Stimulated activated naive B cell treated with anti-CD40 and anti-IgM and Interleukin-4, amounts not matched to agents 10 μg/mL and 1 μg/mL and 100 μg/mL, for 72 hours (primary cell): ENCODE measurements at regions not wholly inside any gene's neighbourhood (a gene's known extent, or its start where the extent isn't known, plus 50 kb on each side); places are given as distances from the start of the nearest gene placed in this dataset.
"Not testable (repeated sequence)": the region's sequence is repeated elsewhere in the genome, so short reads cannot be mapped to it uniquely, and the experiment has no call there.

Experiments used
- ATAC-seq, 2 donors: fragments of 150-1000 bp; cut with Tn5 transposase; replicated peaks; 2 replicates each; pipeline ENCODE4 v1.10.0; 2021; ENCODE audit warnings: moderate library complexity in 1 of 2
- DNase-seq: peaks from one replicate; pipeline ENCODE4 v3.0.0; 2021
- H3K27ac Mint-ChIP-seq: one replicate; pipeline ENCODE4 v1.8.0; 2022; ENCODE audit warnings: mild to moderate bottlenecking, mixed read lengths
- H3K27me3 Mint-ChIP-seq, 2 donors: one replicate each; pipeline ENCODE4 v1.8.0; 2022; ENCODE audit warnings: mixed read lengths in 2 of 2
- H3K36me3 Mint-ChIP-seq, 2 donors: one replicate each; pipeline ENCODE4 v1.8.0; 2022; ENCODE audit warnings: mixed read lengths in 2 of 2, mild to moderate bottlenecking in 1 of 2
- H3K4me1 Mint-ChIP-seq, 2 donors: one replicate each; pipeline ENCODE4 v1.8.0; 2022; ENCODE audit warnings: mixed read lengths in 2 of 2, mild to moderate bottlenecking in 1 of 2
- H3K4me3 Mint-ChIP-seq, 2 donors: one replicate each; pipeline ENCODE4 v1.8.0; 2022; ENCODE audit warnings: mild to moderate bottlenecking in 2 of 2, mixed read lengths in 2 of 2, moderate library complexity in 1 of 2
- H3K9me3 Mint-ChIP-seq, 2 donors: one replicate each; pipeline ENCODE4 v1.8.0; 2022; ENCODE audit warnings: mixed read lengths in 2 of 2, mild to moderate bottlenecking in 1 of 2

- H3K27me3 Mint-ChIP-seq, H3K27ac Mint-ChIP-seq, H3K9me3 Mint-ChIP-seq, H3K4me3 Mint-ChIP-seq, DNase-seq, ATAC-seq, H3K36me3 Mint-ChIP-seq, H3K4me1 Mint-ChIP-seq: not testable (repeated sequence)
Observed at GRCh38 chr17:71782021-71782420, 338.8 kb upstream of the SOX9 start.

GRCh38 chr17:71790791-71791190, 330.0 kb upstream of the SOX9 start:
- DNase-seq = no peak
- no peak for ATAC-seq

GRCh38 chr17:71791311-71791710, 329.5 kb upstream of the SOX9 start:
- Mint-ChIP-seq H3K27me3 (no peaks in the 10 kb centered on the region), H3K4me3 (no peak overlapping the region), H3K4me1 (no peaks in the 10 kb centered on the region), H3K27ac (no peak overlapping the region), H3K36me3 (no peaks in the 10 kb centered on the region), H3K9me3 (peaks cover 5 to 11% of the 10 kb centered on the region in 2 donors)
- DNase-seq (no peak), ATAC-seq (no peak)

More at GRCh38 chr17:71790791-71791190, 330.0 kb upstream of the SOX9 start:
- H3K4me1 Mint-ChIP-seq = no peaks in the 10 kb centered on the region
- H3K27me3 Mint-ChIP-seq = no peaks in the 10 kb centered on the region
- H3K9me3 Mint-ChIP-seq = peaks cover 5 to 9% of the 10 kb centered on the region in 2 donors
- no peak overlapping the region for H3K27ac Mint-ChIP-seq
- H3K4me3 Mint-ChIP-seq = no peak overlapping the region
- no peaks in the 10 kb centered on the region for H3K36me3 Mint-ChIP-seq

- Mint-ChIP-seq H3K36me3 (no peaks in the 10 kb centered on the region), H3K9me3 (peaks cover 5 to 11% of the 10 kb centered on the region in 2 donors), H3K4me1 (no peaks in the 10 kb centered on the region), H3K4me3 (no peak overlapping the region), H3K27ac (no peak overlapping the region), H3K27me3 (no peaks in the 10 kb centered on the region)
- ATAC-seq = no peak
- DNase-seq = no peak
Observed at GRCh38 chr17:71792966-71793365, 327.9 kb upstream of the SOX9 start.

- Mint-ChIP-seq H3K4me3 (no peak overlapping the region), H3K9me3 (peaks cover 5 to 11% of the 10 kb centered on the region in 2 donors), H3K36me3 (no peaks in the 10 kb centered on the region), H3K4me1 (no peaks in the 10 kb centered on the region), H3K27ac (no peak overlapping the region), H3K27me3 (no peaks in the 10 kb centered on the region)
- ATAC-seq (no peak), DNase-seq (no peak)
Observed at GRCh38 chr17:71793518-71793917, 327.3 kb upstream of the SOX9 start.

GRCh38 chr17:71798701-71799100, 322.1 kb upstream of the SOX9 start:
- H3K36me3 Mint-ChIP-seq = no peaks in the 10 kb centered on the region
- no peak for ATAC-seq

GRCh38 chr17:71799657-71800056, 321.2 kb upstream of the SOX9 start:
- Mint-ChIP-seq H3K9me3 (peaks cover 6 to 13% of the 10 kb centered on the region in 2 donors), H3K4me1 (no peaks in the 10 kb centered on the region), H3K4me3 (no peak overlapping the region), H3K27me3 (no peaks in the 10 kb centered on the region), H3K27ac (no peak overlapping the region), H3K36me3 (no peaks in the 10 kb centered on the region)
- DNase-seq (no peak), ATAC-seq (no peak)

More at GRCh38 chr17:71798701-71799100, 322.1 kb upstream of the SOX9 start:
- no peak overlapping the region for H3K27ac Mint-ChIP-seq
- no peak for DNase-seq
- no peaks in the 10 kb centered on the region for H3K27me3 Mint-ChIP-seq
- peaks cover 5 to 11% of the 10 kb centered on the region in 2 donors for H3K9me3 Mint-ChIP-seq
- H3K4me3 Mint-ChIP-seq = no peak overlapping the region
- no peaks in the 10 kb centered on the region for H3K4me1 Mint-ChIP-seq

GRCh38 chr17:71801301-71801700, 319.5 kb upstream of the SOX9 start:
- ATAC-seq (no peak), DNase-seq (no peak)
- Mint-ChIP-seq H3K36me3 (no peaks in the 10 kb centered on the region), H3K4me3 (no peak overlapping the region), H3K9me3 (peaks cover 4 to 10% of the 10 kb centered on the region in 2 donors), H3K27me3 (no peaks in the 10 kb centered on the region), H3K27ac (no peak overlapping the region), H3K4me1 (no peaks in the 10 kb centered on the region)

GRCh38 chr17:71802663-71803062, 318.2 kb upstream of the SOX9 start:
- no peak for DNase-seq
- no peaks in the 10 kb centered on the region for H3K27me3 Mint-ChIP-seq
- no peak for ATAC-seq
- no peaks in the 10 kb centered on the region for H3K4me1 Mint-ChIP-seq
- no peaks in the 10 kb centered on the region for H3K36me3 Mint-ChIP-seq
- H3K4me3 Mint-ChIP-seq = no peak overlapping the region
- no peak overlapping the region for H3K27ac Mint-ChIP-seq
- H3K9me3 Mint-ChIP-seq = peaks cover 4 to 12% of the 10 kb centered on the region in 2 donors

GRCh38 chr17:71803656-71804284, 317.1 kb upstream of the SOX9 start:
- ATAC-seq (no peak), DNase-seq (no peak)
- no peaks in the 10 kb centered on the region for H3K27me3 Mint-ChIP-seq
- H3K27ac Mint-ChIP-seq = no peak overlapping the region
- peaks cover 4 to 12% of the 10 kb centered on the region in 2 donors for H3K9me3 Mint-ChIP-seq
- no peaks in the 10 kb centered on the region for H3K36me3 Mint-ChIP-seq
- H3K4me1 Mint-ChIP-seq = no peaks in the 10 kb centered on the region
- H3K4me3 Mint-ChIP-seq = no peak overlapping the region

GRCh38 chr17:71809537-71809936, 311.3 kb upstream of the SOX9 start:
- Mint-ChIP-seq H3K4me1 (no peaks in the 10 kb centered on the region), H3K27ac (no peak overlapping the region), H3K4me3 (no peak overlapping the region), H3K27me3 (no peaks in the 10 kb centered on the region), H3K9me3 (peaks cover 0 to 16% of the 10 kb centered on the region in 2 donors), H3K36me3 (no peaks in the 10 kb centered on the region)
- no peak for DNase-seq
- ATAC-seq = no peak

- not testable (repeated sequence) for ATAC-seq, H3K36me3 Mint-ChIP-seq, H3K4me1 Mint-ChIP-seq, H3K27ac Mint-ChIP-seq, H3K4me3 Mint-ChIP-seq, H3K27me3 Mint-ChIP-seq, DNase-seq
- H3K9me3 Mint-ChIP-seq = peaks cover 0 to 11% of the 10 kb centered on the region in 2 donors
Observed at GRCh38 chr17:71813861-71814260, 307.0 kb upstream of the SOX9 start.

- no peak overlapping the region for H3K4me3 Mint-ChIP-seq
- DNase-seq = no peak
- ATAC-seq = no peak
- no peaks in the 10 kb centered on the region for H3K36me3 Mint-ChIP-seq
- H3K4me1 Mint-ChIP-seq = no peaks in the 10 kb centered on the region
- no peak overlapping the region for H3K27ac Mint-ChIP-seq
- H3K9me3 Mint-ChIP-seq = no peaks in the 10 kb centered on the region
- no peaks in the 10 kb centered on the region for H3K27me3 Mint-ChIP-seq
Observed at GRCh38 chr17:71821511-71821910, 299.3 kb upstream of the SOX9 start.

- DNase-seq (no peak), ATAC-seq (no peak)
- Mint-ChIP-seq H3K9me3 (no peaks in the 10 kb centered on the region), H3K4me3 (no peak overlapping the region), H3K4me1 (no peaks in the 10 kb centered on the region), H3K36me3 (no peaks in the 10 kb centered on the region), H3K27me3 (no peaks in the 10 kb centered on the region), H3K27ac (no peak overlapping the region)
Observed at GRCh38 chr17:71824671-71825070, 296.1 kb upstream of the SOX9 start.

GRCh38 chr17:71825687-71826086, 295.1 kb upstream of the SOX9 start:
- DNase-seq (no peak), ATAC-seq (no peak)
- Mint-ChIP-seq H3K36me3 (no peaks in the 10 kb centered on the region), H3K27me3 (peaks cover 0 to 3% of the 10 kb centered on the region in 2 donors), H3K27ac (no peak overlapping the region), H3K4me1 (no peaks in the 10 kb centered on the region), H3K9me3 (peaks cover 0 to under 1% of the 10 kb centered on the region in 2 donors), H3K4me3 (no peak overlapping the region)
